ENCODE measurements at regions not wholly inside any gene's neighbourhood (a gene's known extent, or its start where the extent isn't known, plus 50 kb on each side); places are given as distances from the start of the nearest gene placed in this dataset.

DNA sequence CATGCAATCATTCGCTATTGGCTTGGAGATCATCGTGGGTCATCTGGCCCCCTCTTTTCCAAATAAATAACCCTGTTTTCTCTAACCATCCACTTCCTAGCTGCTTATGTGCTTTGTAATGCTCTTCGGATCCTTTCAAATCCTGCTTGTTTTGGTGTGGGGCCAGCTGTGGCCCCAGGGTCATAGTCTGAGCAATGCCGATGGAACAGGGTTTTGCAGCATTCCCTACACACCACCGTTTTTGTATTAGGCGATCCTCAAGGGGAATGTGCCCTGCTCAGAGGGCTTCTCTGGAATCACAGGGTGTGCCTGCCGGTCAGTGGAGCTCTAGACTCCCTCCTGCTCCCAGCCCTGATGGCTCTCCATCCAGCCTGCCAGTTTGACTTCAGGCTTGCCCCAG is 78.1 kb upstream of the NRXN3 start:
- no peak for TF ChIP-seq CTCF (conservative IDR thresholded peaks at IDR 0.05; ENCODE audit: low read length)
- TF ChIP-seq EZH2phosphoT487 (IDR thresholded peaks at IDR 0.05; ENCODE audit: borderline replicate concordance, low read depth, low read length) = no peak
